Neural cell (in vitro differentiated cells): ENCODE measurements at regions not wholly inside any gene's neighbourhood (a gene's known extent, or its start where the extent isn't known, plus 50 kb on each side); places are given as distances from the start of the nearest gene placed in this dataset.

Source experiments
- CTCF ChIP-seq: fragments of 450-650 bp; IDR thresholded peaks from 2 replicates; pipeline ENCODE4 v1.5.1; 2014; ENCODE audit warnings: antibody characterized with exemption, mild to moderate bottlenecking, moderate library complexity; ENCODE audit not compliant: poor library complexity, severe bottlenecking
- EP300 ChIP-seq: fragments of 450-650 bp; conservative IDR thresholded peaks from 2 replicates; pipeline ENCODE4 v1.6.1; 2014; ENCODE audit warnings: antibody characterized with exemption, mild to moderate bottlenecking, moderate library complexity; ENCODE audit not compliant: poor library complexity, severe bottlenecking
- EZH2 ChIP-seq: fragments of 200-600, 300-800 bp; shearing (Covaris generic), sonication (generic); IDR thresholded peaks from 2 replicates; pipeline ENCODE4 v1.6.1; 2014; ENCODE audit warnings: antibody characterized with exemption, low read length, borderline replicate concordance, mild to moderate bottlenecking; ENCODE audit not compliant: insufficient read depth, poor library complexity, severe bottlenecking
- POLR2AphosphoS5 ChIP-seq: IDR thresholded peaks from 2 replicates; pipeline ENCODE4 v1.6.1; 2012
- RAD21 ChIP-seq: fragments of 450-650 bp; conservative IDR thresholded peaks from 2 replicates; pipeline ENCODE4 v1.6.1; 2014; ENCODE audit warnings: antibody characterized with exemption, mild to moderate bottlenecking, moderate library complexity
- TAF1 ChIP-seq: IDR thresholded peaks from 2 replicates; pipeline ENCODE4 v1.6.1; 2012; ENCODE audit warnings: low read depth
- TF ChIP-seq, protein P1 (sequence below): IDR thresholded peaks from 2 replicates; pipeline ENCODE4 v1.6.1; 2012; ENCODE audit warnings: borderline replicate concordance

DNA sequence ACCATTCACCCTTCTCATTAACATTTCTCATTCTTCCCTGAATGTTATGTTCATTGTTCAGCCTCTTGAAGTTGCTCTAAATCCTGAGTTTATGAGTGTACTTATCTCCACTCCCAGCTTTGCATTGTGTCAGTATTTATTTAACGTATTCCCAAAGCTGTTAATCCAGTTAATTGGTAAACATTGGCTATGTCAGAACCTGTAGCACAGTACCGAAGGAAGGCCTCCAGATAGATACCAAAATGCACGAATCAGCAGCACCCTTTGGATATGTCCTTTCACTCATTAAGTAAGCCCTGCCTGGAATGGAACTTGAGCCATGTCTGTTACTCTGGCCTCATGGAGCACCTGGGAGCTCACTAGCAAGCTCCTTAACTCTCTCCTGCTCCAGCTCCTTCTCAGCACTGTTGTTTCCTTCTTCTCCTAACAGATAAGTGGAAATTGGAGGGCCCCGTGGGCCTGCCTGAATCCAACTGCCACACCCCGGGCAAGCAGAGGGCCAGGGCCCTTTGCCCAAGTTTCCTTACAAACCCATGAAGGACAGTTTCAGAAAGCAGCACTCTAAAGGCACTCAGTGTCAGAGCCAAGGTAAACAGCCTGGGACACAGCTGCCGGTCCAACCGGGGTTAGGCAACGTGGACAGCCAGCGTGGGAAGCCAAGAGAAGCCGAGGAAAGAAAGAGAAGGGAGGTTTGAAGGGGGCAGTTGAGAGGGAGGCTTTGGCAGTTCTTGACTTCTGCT is 155.0 kb upstream of the SERP2 start:
- TF ChIP-seq, protein P1, sequence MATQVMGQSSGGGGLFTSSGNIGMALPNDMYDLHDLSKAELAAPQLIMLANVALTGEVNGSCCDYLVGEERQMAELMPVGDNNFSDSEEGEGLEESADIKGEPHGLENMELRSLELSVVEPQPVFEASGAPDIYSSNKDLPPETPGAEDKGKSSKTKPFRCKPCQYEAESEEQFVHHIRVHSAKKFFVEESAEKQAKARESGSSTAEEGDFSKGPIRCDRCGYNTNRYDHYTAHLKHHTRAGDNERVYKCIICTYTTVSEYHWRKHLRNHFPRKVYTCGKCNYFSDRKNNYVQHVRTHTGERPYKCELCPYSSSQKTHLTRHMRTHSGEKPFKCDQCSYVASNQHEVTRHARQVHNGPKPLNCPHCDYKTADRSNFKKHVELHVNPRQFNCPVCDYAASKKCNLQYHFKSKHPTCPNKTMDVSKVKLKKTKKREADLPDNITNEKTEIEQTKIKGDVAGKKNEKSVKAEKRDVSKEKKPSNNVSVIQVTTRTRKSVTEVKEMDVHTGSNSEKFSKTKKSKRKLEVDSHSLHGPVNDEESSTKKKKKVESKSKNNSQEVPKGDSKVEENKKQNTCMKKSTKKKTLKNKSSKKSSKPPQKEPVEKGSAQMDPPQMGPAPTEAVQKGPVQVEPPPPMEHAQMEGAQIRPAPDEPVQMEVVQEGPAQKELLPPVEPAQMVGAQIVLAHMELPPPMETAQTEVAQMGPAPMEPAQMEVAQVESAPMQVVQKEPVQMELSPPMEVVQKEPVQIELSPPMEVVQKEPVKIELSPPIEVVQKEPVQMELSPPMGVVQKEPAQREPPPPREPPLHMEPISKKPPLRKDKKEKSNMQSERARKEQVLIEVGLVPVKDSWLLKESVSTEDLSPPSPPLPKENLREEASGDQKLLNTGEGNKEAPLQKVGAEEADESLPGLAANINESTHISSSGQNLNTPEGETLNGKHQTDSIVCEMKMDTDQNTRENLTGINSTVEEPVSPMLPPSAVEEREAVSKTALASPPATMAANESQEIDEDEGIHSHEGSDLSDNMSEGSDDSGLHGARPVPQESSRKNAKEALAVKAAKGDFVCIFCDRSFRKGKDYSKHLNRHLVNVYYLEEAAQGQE = no peak
- TF ChIP-seq RAD21 (no peak), CTCF (no peak), EP300 (no peak), TAF1 (no peak), POLR2AphosphoS5 (no peak), EZH2 (no peak)
